Brain microvascular endothelial cell (primary cell): ENCODE measurements at regions not wholly inside any gene's neighbourhood (a gene's known extent, or its start where the extent isn't known, plus 50 kb on each side); places are given as distances from the start of the nearest gene placed in this dataset.
"Not testable (repeated sequence)": the region's sequence is repeated elsewhere in the genome, so short reads cannot be mapped to it uniquely, and the experiment has no call there.

Source experiments
- DNase-seq: peaks from one replicate; pipeline ENCODE4 v3.0.0-alpha.2; 2020
- H3K27ac ChIP-seq: fragments of 250-450 bp; sonication (Bioruptor Pico); 2 replicates; pipeline ENCODE4 v1.5.1; 2020; ENCODE audit warnings: mild to moderate bottlenecking, moderate library complexity
- H3K27me3 ChIP-seq: fragments of 250-450 bp; sonication (Bioruptor Pico); replicated peaks from 2 replicates; pipeline ENCODE4 v1.5.1; 2020; ENCODE audit warnings: mild to moderate bottlenecking
- H3K36me3 ChIP-seq: fragments of 250-450 bp; sonication (Bioruptor Pico); replicated peaks from 2 replicates; pipeline ENCODE4 v1.5.1; 2020; ENCODE audit warnings: mild to moderate bottlenecking
- H3K4me3 ChIP-seq: 2 replicates; pipeline ENCODE4 v1.5.1; 2011; ENCODE audit warnings: low read depth, mild to moderate bottlenecking, control low read depth, low read length, moderate library complexity
- CTCF ChIP-seq: IDR thresholded peaks from 2 replicates; pipeline ENCODE4 v1.5.1; 2011; ENCODE audit warnings: low read depth, mild to moderate bottlenecking, moderate library complexity, low read length, control low read depth, inconsistent platforms; ENCODE audit errors: missing control alignments
- in situ Hi-C: cut with HindIII; loops from 2 replicates; pipeline ENCODE4 v1.10.0; 2017; ENCODE audit warnings: low sequenced_read_pairs, low pct_ligation_motif_present

DNA sequence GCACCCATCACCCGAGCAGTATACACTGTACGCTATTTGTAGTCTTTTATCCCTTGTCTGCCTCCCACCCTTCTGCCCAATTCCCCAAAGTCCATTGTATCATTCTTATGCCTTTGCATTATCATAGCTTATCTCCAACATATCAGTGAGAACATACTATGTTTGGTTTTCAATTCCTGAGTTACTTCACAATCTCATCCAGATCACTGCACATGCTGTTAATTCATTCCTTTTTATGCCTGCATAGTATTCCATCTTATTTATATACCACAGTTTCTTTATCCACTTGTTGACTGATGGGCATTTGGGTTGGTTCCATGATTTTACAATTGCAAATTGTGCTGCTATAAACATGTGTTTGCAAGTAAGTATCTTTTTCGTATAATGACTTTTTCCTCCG lies 564.7 kb upstream of the NECTIN3 start:
- in situ Hi-C loops: no loop called here
- Histone ChIP-seq H3K27ac (no peak overlapping the region), H3K27me3 (no peaks in the 10 kb centered on the region), H3K4me3 (no peak overlapping the region), H3K36me3 (no peaks in the 10 kb centered on the region)
- no peak for DNase-seq
- no peak for TF ChIP-seq CTCF

- H3K4me3 ChIP-seq, H3K27me3 ChIP-seq, DNase-seq, in situ Hi-C loops, H3K36me3 ChIP-seq, H3K27ac ChIP-seq: not testable (repeated sequence)
Measured at GRCh38 chr3:110507570-110507969, 564.0 kb upstream of the NECTIN3 start.

DNA sequence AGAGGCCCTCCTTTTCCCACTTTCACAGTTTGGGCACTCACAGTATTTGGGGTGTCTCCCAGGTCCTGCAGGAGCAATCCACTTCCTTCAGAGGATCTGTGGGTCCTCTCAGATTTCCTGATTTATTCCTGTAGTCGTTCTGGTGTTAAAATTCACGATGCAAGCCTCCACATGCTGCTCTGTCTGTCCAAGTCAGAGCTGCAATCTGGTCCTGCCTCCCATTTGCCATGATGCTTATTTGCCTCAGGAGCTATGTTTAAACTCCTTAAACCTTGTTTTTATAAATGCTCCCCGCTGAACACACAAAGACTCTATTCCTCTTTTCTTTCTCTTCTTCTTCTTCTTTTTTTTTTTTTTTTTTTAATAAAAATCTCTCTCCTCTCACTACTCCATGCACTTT lies 558.7 kb upstream of the NECTIN3 start:
- Histone ChIP-seq H3K36me3 (no peaks in the 10 kb centered on the region), H3K27ac (no peak overlapping the region), H3K4me3 (no peak overlapping the region), H3K27me3 (no peaks in the 10 kb centered on the region)
- in situ Hi-C loops: no loop called here
- DNase-seq: no peak
- no peak for TF ChIP-seq CTCF

- Histone ChIP-seq H3K4me3 (no peak overlapping the region), H3K27ac (no peak overlapping the region), H3K36me3 (no peaks in the 10 kb centered on the region), H3K27me3 (no peaks in the 10 kb centered on the region)
- TF ChIP-seq CTCF: no peak
- in situ Hi-C loops: no loop called here
- DNase-seq: no peak
Measured at GRCh38 chr3:110518031-110518430, 553.6 kb upstream of the NECTIN3 start.

DNA sequence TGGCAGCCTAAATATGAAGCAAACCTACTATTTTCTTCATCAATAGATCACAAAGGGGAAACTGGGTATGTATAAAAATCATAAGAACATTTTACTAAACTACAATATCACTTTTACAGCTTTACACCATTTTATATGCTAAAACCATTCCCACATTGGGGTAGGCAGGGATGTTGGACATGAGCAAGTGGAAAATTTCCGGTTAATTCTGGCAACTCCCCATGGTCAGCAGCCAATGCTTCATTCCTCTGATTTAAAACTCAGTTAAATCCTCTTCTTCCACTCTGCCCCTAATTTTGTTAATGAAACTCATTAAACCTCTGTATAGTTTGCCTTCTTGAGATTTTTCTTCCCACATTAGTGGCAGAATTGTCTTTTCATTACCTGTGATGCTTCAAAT lies 552.5 kb upstream of the NECTIN3 start:
- TF ChIP-seq CTCF: no peak
- H3K27me3 ChIP-seq: no peaks in the 10 kb centered on the region
- H3K4me3 ChIP-seq: no peak overlapping the region
- in situ Hi-C loops: no loop called here
- H3K36me3 ChIP-seq: no peaks in the 10 kb centered on the region
- no peak overlapping the region for H3K27ac ChIP-seq
- DNase-seq: no peak

DNA sequence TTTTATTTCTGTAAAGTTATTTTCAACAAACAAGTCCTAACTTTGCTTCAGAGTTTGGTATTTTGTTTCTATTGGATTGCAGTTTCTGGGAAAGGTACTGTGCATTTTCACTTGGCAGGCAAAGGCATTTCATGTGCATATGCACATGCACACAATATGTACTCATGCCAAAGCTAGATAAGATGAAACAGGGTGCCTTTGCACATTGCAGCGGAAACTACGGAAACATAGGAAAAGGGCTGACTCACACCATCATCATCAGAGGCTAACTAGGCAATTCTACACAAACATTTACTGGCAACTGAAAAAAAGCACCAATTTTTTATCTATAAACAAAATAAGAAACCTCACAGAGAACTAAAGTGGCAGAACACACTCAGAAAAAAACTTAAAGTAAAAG lies 550.6 kb upstream of the NECTIN3 start:
- H3K27ac ChIP-seq: peak overlapping the region; percentile 77
- DNase-seq: peak; percentile 95
- in situ Hi-C loops: no loop called here

DNA sequence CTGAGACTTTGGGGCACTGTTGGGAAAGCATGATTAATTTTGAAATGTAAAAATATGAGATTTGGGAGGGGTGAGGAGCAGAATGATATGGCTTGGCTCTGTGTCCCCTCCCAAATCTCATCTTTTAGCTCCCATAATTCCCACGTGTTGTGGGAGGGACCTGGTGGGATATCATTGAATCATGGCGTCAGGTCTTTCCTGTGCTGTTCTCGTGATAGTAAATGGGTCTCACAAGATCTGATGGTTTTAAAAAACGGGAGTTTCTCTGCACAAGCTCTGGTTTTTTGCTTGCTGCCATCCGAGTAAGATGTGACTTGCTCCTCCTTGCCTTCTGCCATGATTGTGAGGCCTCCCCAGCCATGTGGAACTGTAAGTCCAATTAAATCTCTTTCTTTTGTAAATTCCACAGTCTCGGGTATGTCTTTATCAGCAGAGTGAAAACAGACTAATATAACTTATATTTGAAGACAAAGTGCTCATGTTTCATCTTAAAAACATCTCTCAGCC lies 546.0 kb upstream of the NECTIN3 start:
- in situ Hi-C loops: not testable (repeated sequence)

More for the DNA sequence above, 550.6 kb upstream of the NECTIN3 start:
- H3K4me3 ChIP-seq: no peak overlapping the region
- TF ChIP-seq CTCF: no peak
- no peaks in the 10 kb centered on the region for H3K27me3 ChIP-seq
- H3K36me3 ChIP-seq: no peaks in the 10 kb centered on the region

More for the DNA sequence above, 546.0 kb upstream of the NECTIN3 start:
- DNase-seq, H3K36me3 ChIP-seq, H3K27ac ChIP-seq, H3K4me3 ChIP-seq, H3K27me3 ChIP-seq: not testable (repeated sequence)
